Esophagus squamous epithelium (tissue), 4 donors: ENCODE measurements at regions not wholly inside any gene's neighbourhood (a gene's known extent, or its start where the extent isn't known, plus 50 kb on each side); places are given as distances from the start of the nearest gene placed in this dataset.

ENCODE experiments used
- CTCF ChIP-seq, 6 experiments: fragments of 450-650 bp in 4 of 6; fragments of 200-600 bp in 2 of 6; sonication (generic) in 2 of 6; IDR thresholded peaks; one replicate each; pipeline ENCODE4 v1.5.1; 2016 to 2019; ENCODE audit warnings: antibody characterized with exemption in 6 of 6, mild to moderate bottlenecking in 4 of 6, moderate library complexity in 4 of 6
- POLR2A ChIP-seq, 4 donors: fragments of 450-650 bp; IDR thresholded peaks; one replicate each; pipeline ENCODE4 v1.6.1; 2017; ENCODE audit warnings: antibody characterized with exemption in 4 of 4, mild to moderate bottlenecking in 4 of 4, moderate library complexity in 3 of 4

- TF ChIP-seq CTCF (IDR thresholded peaks at IDR 0.05) (no peak), POLR2A (IDR thresholded peaks at IDR 0.05) (no peak)
These were observed 961.5 kb downstream of the KCNMA1 start for GRCh38 chr10:76675951-76676587.
